HEK293 (cell line): ENCODE measurements at regions not wholly inside any gene's neighbourhood (a gene's known extent, or its start where the extent isn't known, plus 50 kb on each side); places are given as distances from the start of the nearest gene placed in this dataset.

Source experiments
- CTCF ChIA-PET: fragments of 350-600 bp; formaldehyde crosslinking; extraction: SDS; loops from one replicate; lab custom pipeline; 2021; ENCODE audit warnings: antibody characterized with exemption; lab: Yijun Ruan, JAX
- POLR2A ChIA-PET: fragments of 300-600 bp; formaldehyde crosslinking; extraction: SDS; loops from one replicate; lab custom pipeline; 2020; ENCODE audit warnings: antibody characterized with exemption, inconsistent platforms; lab: Yijun Ruan, JAX
- H3K27ac ChIP-seq: fragments of 200-500 bp; sonication (Bioruptor generic); 2 replicates; pipeline ENCODE4 v1.5.1; 2014; ENCODE audit warnings: low read depth, low read length, control low read depth, inconsistent platforms; ENCODE audit errors: extremely low read depth
- H3K36me3 ChIP-seq, 2 experiments: fragments of 200-500 bp in 1 of 2; sonication (Bioruptor generic) in 1 of 2; 1 replicate in 1 of 2; 2 replicates in 1 of 2; pipeline ENCODE4 v1.5.1; 2014 to 2017; ENCODE audit warnings: inconsistent platforms in 2 of 2, low read length in 2 of 2; ENCODE audit not compliant: control insufficient read depth in 2 of 2, insufficient read depth in 1 of 2
- H3K4me1 ChIP-seq: fragments of 200-500 bp; sonication (Bioruptor generic); 2 replicates; pipeline ENCODE4 v1.5.1; 2014; ENCODE audit warnings: mild to moderate bottlenecking, low read length, inconsistent platforms; ENCODE audit not compliant: control insufficient read depth, insufficient read depth
- H3K4me3 ChIP-seq: 2 replicates; pipeline ENCODE4 v1.5.1; 2011; ENCODE audit warnings: low read depth, mild to moderate bottlenecking, control low read depth, low read length, moderate library complexity
- H3K9me3 ChIP-seq: fragments of 200-500 bp; sonication (Bioruptor generic); 2 replicates; pipeline ENCODE4 v1.5.1; 2014; ENCODE audit warnings: low read depth, low read length, inconsistent platforms; ENCODE audit not compliant: control insufficient read depth, insufficient read depth
- BCL11A ChIP-seq: fragments of 450-650 bp; formaldehyde crosslinking; IDR thresholded peaks from 2 replicates; pipeline ENCODE4 v1.5.1; 2016; ENCODE audit warnings: low read depth, missing biosample characterization, missing genetic modification characterization
- GFI1B ChIP-seq: fragments of 450-650 bp; formaldehyde crosslinking; IDR thresholded peaks from 2 replicates; pipeline ENCODE4 v1.5.1; 2016; ENCODE audit warnings: missing biosample characterization, missing genetic modification characterization
- HOXD13 ChIP-seq: sonication (generic); formaldehyde crosslinking; IDR thresholded peaks from 2 replicates; pipeline ENCODE4 v1.8.0; 2022; ENCODE audit warnings: missing genetic modification reagents, borderline replicate concordance
- KLF7 ChIP-seq: fragments of 450-650 bp; formaldehyde crosslinking; IDR thresholded peaks from 2 replicates; pipeline ENCODE4 v1.5.1; 2016; ENCODE audit warnings: missing biosample characterization, missing genetic modification characterization, borderline replicate concordance
- OVOL3 ChIP-seq: fragments of 450-650 bp; formaldehyde crosslinking; IDR thresholded peaks from 2 replicates; pipeline ENCODE4 v1.5.1; 2016; ENCODE audit warnings: missing biosample characterization, missing genetic modification characterization
- PRDM1 ChIP-seq: fragments of 450-650 bp; formaldehyde crosslinking; IDR thresholded peaks from 2 replicates; pipeline ENCODE4; 2016; ENCODE audit warnings: missing biosample characterization, missing genetic modification characterization
- TCF7L2 ChIP-seq: IDR thresholded peaks from 2 replicates; pipeline ENCODE4 v1.6.1; 2011; ENCODE audit warnings: low read depth, mild to moderate bottlenecking, inconsistent platforms, low read length, moderate library complexity, borderline replicate concordance
- ZNF10 ChIP-seq: fragments of 450-650 bp; formaldehyde crosslinking; IDR thresholded peaks from 2 replicates; pipeline ENCODE4 v1.5.1; 2017; ENCODE audit warnings: missing biosample characterization, missing genetic modification characterization
- ZNF155 ChIP-seq: fragments of 450-650 bp; formaldehyde crosslinking; IDR thresholded peaks from 2 replicates; pipeline ENCODE4 v1.5.1; 2016; ENCODE audit warnings: missing biosample characterization, missing genetic modification characterization
- ZNF311 ChIP-seq: fragments of 450-650 bp; formaldehyde crosslinking; IDR thresholded peaks from 2 replicates; pipeline ENCODE4 v1.5.1; 2017; ENCODE audit warnings: missing biosample characterization, missing genetic modification characterization, borderline replicate concordance
- ZNF366 ChIP-seq: fragments of 450-650 bp; formaldehyde crosslinking; conservative IDR thresholded peaks from 2 replicates; pipeline ENCODE4 v1.5.1; 2016; ENCODE audit warnings: missing biosample characterization, missing genetic modification characterization
- ZNF404 ChIP-seq: fragments of 450-650 bp; formaldehyde crosslinking; IDR thresholded peaks from 2 replicates; pipeline ENCODE4 v1.5.1; 2017; ENCODE audit warnings: missing biosample characterization, missing genetic modification characterization
- ZNF501 ChIP-seq: fragments of 450-650 bp; formaldehyde crosslinking; IDR thresholded peaks from 2 replicates; pipeline ENCODE4 v1.5.1; 2016; ENCODE audit warnings: missing biosample characterization, missing genetic modification characterization
- ZNF529 ChIP-seq: fragments of 450-650 bp; formaldehyde crosslinking; IDR thresholded peaks from 2 replicates; pipeline ENCODE4 v1.5.1; 2017; ENCODE audit warnings: missing genetic modification characterization, missing biosample characterization; ENCODE audit not compliant: insufficient replicate concordance
- ZNF707 ChIP-seq: fragments of 450-650 bp; formaldehyde crosslinking; IDR thresholded peaks from 2 replicates; pipeline ENCODE4 v1.5.1; 2016; ENCODE audit warnings: missing biosample characterization, missing genetic modification characterization
- TF ChIP-seq, protein P1 (sequence below): fragments of 450-650 bp; formaldehyde crosslinking; IDR thresholded peaks from 2 replicates; pipeline ENCODE4 v1.5.1; 2016; ENCODE audit warnings: missing biosample characterization, missing genetic modification characterization, low read depth
- TF ChIP-seq, protein P2 (sequence below): fragments of 450-650 bp; formaldehyde crosslinking; IDR thresholded peaks from 2 replicates; pipeline ENCODE4 v1.5.1; 2016; ENCODE audit warnings: missing biosample characterization, missing genetic modification characterization

DNA sequence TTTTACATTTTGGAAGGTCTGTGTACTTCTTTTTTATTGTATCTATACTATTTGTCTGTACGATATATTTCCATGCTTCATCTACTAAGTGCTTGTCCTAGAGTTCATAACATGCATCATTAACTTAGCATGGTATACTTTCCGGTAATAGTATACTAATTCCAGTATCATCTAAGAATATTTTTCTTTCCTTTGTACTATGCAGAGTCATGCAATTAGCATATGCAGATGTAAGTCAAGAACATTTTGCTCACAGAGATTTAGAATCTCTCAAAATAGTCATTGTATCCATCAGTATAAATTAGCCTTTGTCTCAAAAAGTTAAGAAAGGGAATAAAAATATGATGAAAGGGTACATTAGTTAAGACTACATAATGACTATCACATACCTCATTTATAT lies 770.4 kb upstream of the GRAMD2B start:
- H3K36me3 ChIP-seq = no peaks in the 10 kb centered on the region
- H3K4me1 ChIP-seq = 0 out of 2 replicates have a peak, but pooled peaks cover 6% of the 10 kb centered on the region
- CTCF ChIA-PET = interaction anchor here (0.6 kb wide), 1 partner anchor 910 kb away, joined by 3 read pairs; no protein-coding TSS in a partner anchor
- POLR2A ChIA-PET = no interaction called here
- no peaks in the 10 kb centered on the region for H3K9me3 ChIP-seq
- H3K4me3 ChIP-seq = no peak overlapping the region
- H3K27ac ChIP-seq = no peak overlapping the region
- TF ChIP-seq HOXD13 (CRISPR knock-in tag) = no peak
- no peak for TF ChIP-seq ZNF501 (tag by site-specific recombination)
- TF ChIP-seq, protein P1, sequence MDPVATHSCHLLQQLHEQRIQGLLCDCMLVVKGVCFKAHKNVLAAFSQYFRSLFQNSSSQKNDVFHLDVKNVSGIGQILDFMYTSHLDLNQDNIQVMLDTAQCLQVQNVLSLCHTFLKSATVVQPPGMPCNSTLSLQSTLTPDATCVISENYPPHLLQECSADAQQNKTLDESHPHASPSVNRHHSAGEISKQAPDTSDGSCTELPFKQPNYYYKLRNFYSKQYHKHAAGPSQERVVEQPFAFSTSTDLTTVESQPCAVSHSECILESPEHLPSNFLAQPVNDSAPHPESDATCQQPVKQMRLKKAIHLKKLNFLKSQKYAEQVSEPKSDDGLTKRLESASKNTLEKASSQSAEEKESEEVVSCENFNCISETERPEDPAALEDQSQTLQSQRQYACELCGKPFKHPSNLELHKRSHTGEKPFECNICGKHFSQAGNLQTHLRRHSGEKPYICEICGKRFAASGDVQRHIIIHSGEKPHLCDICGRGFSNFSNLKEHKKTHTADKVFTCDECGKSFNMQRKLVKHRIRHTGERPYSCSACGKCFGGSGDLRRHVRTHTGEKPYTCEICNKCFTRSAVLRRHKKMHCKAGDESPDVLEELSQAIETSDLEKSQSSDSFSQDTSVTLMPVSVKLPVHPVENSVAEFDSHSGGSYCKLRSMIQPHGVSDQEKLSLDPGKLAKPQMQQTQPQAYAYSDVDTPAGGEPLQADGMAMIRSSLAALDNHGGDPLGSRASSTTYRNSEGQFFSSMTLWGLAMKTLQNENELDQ = no peak
- TF ChIP-seq ZNF311 (tag by site-specific recombination) = no peak
- TF ChIP-seq BCL11A (tag by site-specific recombination) = no peak
- no peak for TF ChIP-seq ZNF707 (tag by site-specific recombination)

DNA sequence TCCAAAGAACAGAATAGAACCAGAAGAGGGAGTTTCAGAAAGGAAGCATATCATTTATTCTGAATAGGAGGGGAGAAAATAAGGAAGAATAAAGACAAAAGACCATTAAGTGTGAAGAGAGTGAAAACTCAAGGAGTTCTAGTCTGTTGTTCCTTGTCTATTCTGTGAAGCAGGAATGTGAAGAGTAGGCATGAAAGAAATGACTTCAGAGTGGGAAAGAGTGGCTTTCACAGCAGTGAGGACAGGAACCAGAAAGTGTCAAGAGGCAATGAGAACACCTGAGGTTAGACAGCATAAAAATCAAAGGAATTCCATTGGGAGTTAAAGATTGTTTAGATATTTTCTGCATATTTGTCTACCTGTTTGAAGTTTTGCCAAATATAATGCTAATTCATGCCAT lies 768.8 kb upstream of the GRAMD2B start:
- Histone ChIP-seq H3K4me1 (peaks cover 15% of the 10 kb centered on the region), H3K27ac (no peak overlapping the region), H3K36me3 (no peaks in the 10 kb centered on the region), H3K4me3 (no peak overlapping the region), H3K9me3 (no peaks in the 10 kb centered on the region)
- CTCF ChIA-PET = no interaction called here
- TF ChIP-seq ZNF501 (tag by site-specific recombination) = no peak
- no peak for TF ChIP-seq TCF7L2
- TF ChIP-seq PRDM1 (tag by site-specific recombination) = peak; percentile 63
- 0 out of 2 replicates have a peak, but pooled peaks have one; percentile 38 for TF ChIP-seq ZNF366 (tag by site-specific recombination)
- no peak for TF ChIP-seq KLF7 (tag by site-specific recombination)
- POLR2A ChIA-PET = no interaction called here

DNA sequence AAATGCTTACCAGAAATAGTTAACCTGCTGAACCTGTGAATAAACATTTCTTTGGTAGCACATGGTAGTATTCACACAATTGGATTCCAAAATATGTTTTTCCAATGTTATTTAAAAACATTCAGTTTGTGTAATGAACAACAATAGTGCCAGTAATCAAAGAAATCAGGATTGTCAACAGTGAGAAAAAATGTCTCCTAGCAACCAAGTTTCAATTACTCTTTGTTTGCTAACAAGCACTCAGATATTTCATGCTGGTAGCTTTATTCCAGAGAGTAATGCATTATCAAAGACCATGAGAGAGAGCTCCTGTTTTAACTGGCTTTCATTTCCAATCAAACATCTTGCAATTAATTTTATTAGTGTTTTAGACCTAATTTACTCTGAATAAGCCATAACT lies 768.1 kb upstream of the GRAMD2B start:
- TF ChIP-seq OVOL3 (tag by site-specific recombination) = no peak
- TF ChIP-seq ZNF529 = no peak
- TF ChIP-seq GFI1B (tag by site-specific recombination) = no peak
- TF ChIP-seq ZNF155 (tag by site-specific recombination) = no peak
- no peak for TF ChIP-seq ZNF404 (tag by site-specific recombination)
- TF ChIP-seq ZNF10 (tag by site-specific recombination) = no peak
- TF ChIP-seq, protein P2, sequence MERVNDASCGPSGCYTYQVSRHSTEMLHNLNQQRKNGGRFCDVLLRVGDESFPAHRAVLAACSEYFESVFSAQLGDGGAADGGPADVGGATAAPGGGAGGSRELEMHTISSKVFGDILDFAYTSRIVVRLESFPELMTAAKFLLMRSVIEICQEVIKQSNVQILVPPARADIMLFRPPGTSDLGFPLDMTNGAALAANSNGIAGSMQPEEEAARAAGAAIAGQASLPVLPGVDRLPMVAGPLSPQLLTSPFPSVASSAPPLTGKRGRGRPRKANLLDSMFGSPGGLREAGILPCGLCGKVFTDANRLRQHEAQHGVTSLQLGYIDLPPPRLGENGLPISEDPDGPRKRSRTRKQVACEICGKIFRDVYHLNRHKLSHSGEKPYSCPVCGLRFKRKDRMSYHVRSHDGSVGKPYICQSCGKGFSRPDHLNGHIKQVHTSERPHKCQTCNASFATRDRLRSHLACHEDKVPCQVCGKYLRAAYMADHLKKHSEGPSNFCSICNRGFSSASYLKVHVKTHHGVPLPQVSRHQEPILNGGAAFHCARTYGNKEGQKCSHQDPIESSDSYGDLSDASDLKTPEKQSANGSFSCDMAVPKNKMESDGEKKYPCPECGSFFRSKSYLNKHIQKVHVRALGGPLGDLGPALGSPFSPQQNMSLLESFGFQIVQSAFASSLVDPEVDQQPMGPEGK (tag by site-specific recombination) = no peak
- H3K9me3 ChIP-seq = no peaks in the 10 kb centered on the region
- ChIA-PET CTCF (no interaction called here), POLR2A (no interaction called here)
- no peak overlapping the region for H3K27ac ChIP-seq
- H3K36me3 ChIP-seq = no peaks in the 10 kb centered on the region
- H3K4me1 ChIP-seq = peaks cover 20% of the 10 kb centered on the region
- H3K4me3 ChIP-seq = no peak overlapping the region
